HG03196 (cell line): ENCODE measurements at regions not wholly inside any gene's neighbourhood (a gene's known extent, or its start where the extent isn't known, plus 50 kb on each side); places are given as distances from the start of the nearest gene placed in this dataset.
"Not testable (repeated sequence)": the region's sequence is repeated elsewhere in the genome, so short reads cannot be mapped to it uniquely, and the experiment has no call there.

Experiments used
- ATAC-seq: cut with Tn5 transposase; IDR thresholded peaks from one replicate; pipeline ENCODE4 v1.9.1; 2021; ENCODE audit not compliant: unreplicated experiment

DNA sequence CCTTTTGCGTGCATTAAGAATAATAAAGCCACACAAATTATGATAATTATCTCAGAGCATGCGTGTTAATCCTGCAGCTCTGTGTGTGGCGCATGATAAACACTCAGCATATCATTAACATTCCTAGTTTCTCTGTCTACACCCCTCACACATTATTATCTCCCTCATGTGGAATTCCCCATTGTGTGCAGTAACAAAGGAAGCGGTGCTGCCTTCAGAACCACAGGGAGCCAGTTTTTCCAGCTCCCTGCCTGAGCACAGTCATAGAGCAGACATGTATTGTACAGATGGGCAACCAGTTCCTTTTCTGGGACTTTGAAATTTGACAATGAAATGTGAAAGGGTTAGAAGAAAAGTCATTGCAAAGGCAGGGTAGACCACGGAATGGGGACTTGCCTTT, 1365.5 kb upstream of the CDH9 start:
- no peak for ATAC-seq

DNA sequence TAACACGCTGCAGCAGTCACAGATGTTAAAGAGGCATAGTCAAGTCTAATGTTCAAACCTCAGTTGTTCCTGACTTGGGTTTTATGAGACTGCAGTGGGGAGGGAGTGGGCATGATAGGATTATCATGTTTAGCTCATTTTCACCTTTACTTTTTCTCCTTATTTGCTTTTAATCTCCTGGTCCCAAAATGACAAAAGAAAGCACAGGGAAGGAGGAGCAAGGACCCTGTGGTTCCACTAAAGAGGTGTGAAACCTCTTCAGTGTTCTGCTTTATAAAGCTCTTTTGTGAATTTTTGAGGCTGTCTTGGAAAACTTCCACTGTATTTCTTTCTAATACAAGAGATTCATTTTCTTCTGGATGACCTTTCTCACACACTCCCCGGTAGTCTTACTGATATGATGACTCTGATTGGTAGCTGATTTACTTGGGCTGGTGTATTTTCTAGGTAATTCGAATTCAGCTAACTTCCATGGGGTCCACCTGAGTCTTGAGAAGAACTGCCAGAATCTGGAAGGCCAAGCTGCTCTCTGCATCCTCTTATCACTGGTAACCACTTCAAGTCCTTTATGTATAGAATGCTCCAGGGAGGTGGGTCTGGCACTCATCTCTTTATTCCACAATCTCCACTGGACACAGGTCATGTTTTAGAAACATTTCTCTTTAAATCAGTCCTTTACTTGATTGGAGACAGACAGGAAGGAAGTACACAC, 1364.4 kb upstream of the CDH9 start:
- ATAC-seq, result no peak

GRCh38 chr5:28400076-28400475, 1361.7 kb upstream of the CDH9 start:
- ATAC-seq, result no peak

- ATAC-seq, result no peak
Measured at GRCh38 chr5:28399211-28399610, 1360.8 kb upstream of the CDH9 start.

DNA sequence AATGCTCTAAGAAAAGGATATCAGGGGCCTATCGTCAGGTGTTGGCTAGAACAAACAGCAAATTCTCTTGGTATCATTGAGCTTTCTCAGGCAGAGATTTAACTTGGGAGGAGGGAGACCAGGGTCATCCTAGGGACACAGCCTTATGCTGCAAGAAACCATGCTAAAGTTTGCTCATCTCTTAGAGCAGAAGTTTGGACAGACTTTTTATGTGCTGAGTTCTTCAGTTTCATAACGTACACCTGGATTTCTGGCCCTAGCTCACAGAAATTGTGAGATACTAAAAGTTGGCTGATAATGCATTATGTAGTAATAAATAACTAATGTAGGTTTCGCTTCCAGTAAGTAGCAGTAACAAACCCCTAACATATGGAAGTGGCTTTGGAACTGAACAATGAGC, 1359.8 kb upstream of the CDH9 start:
- ATAC-seq, result no peak

GRCh38 chr5:28397502-28397941, 1359.1 kb upstream of the CDH9 start:
- ATAC-seq, result no peak

- no peak for ATAC-seq
Measured at GRCh38 chr5:28391277-28391676, 1352.9 kb upstream of the CDH9 start.

GRCh38 chr5:28390341-28390740, 1352.0 kb upstream of the CDH9 start:
- ATAC-seq, result no peak

DNA sequence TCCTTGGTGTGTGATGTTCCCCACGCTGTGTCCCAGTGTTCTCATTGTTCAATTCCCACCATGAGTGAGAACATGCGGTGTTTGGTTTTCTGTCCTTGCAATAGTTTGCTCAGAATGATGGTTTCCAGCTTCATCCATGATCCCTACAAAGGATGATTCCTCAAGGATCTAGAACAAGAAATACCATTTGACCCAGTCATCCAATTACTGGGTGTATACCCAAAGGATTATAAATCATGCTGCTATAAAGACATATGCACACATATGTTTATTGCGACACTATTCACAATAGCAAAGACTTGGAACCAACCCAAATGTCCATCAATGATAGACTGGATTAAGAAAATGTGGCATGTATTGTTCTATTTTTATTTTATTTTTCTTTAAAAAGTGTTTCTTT, 1351.3 kb upstream of the CDH9 start:
- ATAC-seq, result not testable (repeated sequence)

- ATAC-seq, result no peak
Measured at GRCh38 chr5:28388428-28388827, 1350.0 kb upstream of the CDH9 start.

DNA sequence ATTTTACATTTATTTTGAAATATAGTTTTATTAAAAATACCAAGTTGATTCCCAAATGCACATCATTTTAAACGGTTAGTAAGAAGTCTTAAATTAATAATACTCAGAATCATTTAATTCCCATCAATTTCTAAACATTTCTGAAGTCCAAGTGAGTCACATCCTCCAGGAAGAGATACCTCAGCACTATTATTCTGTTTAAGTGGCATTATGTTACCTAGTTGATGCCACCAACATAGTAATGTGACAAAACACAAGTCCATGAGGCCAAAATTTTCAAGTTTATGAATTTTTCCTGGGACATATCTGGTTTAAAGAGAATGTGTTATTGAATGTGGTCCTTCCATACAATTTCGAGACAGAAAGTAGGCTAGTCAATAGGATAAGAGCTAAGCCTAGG, 1348.3 kb upstream of the CDH9 start:
- ATAC-seq, result no peak

- ATAC-seq, result no peak
Measured at GRCh38 chr5:28380167-28380566, 1341.8 kb upstream of the CDH9 start.

- no peak for ATAC-seq
Measured at GRCh38 chr5:28374492-28374967, 1336.1 kb upstream of the CDH9 start.

GRCh38 chr5:28370896-28371295, 1332.5 kb upstream of the CDH9 start:
- ATAC-seq, result no peak

DNA sequence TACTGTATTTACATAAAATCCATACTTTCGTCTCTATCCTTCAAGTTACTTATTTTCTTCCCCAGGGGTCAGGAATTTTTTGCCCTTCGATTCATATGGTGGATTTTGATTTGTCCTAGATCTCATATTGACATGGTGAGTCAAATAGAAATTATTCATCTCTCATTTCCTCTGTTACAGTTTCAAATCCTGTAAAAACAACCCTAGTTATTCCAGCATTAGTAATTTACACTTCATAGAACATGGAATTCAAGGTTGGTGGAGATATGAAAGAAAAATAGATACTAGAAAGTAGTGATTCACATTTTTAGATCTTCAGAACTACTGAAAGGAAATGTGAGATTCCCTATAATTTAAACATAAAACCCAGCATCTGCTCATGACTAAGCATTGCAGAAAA, 1331.0 kb upstream of the CDH9 start:
- no peak for ATAC-seq

DNA sequence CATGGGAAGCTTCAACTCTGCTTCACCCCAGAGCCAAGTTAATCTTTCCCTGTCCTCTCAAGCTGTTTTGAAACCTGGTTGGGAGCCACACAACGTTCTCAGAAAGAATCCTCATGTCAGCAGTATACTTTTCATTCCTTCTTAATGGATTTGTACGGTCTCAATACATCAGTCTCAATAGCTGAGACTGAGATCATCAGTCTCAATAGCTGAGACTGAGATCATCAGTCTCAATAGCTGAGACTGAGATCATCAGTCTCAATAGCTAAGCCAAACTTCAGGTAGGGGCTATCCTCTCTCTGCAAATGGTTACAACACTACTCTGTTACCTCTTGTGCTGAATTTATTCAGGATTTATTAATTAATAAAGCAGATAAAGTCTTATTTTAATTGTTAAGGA, 1317.4 kb upstream of the CDH9 start:
- no peak for ATAC-seq

GRCh38 chr5:28346696-28347095, 1308.3 kb upstream of the CDH9 start:
- ATAC-seq, result no peak

DNA sequence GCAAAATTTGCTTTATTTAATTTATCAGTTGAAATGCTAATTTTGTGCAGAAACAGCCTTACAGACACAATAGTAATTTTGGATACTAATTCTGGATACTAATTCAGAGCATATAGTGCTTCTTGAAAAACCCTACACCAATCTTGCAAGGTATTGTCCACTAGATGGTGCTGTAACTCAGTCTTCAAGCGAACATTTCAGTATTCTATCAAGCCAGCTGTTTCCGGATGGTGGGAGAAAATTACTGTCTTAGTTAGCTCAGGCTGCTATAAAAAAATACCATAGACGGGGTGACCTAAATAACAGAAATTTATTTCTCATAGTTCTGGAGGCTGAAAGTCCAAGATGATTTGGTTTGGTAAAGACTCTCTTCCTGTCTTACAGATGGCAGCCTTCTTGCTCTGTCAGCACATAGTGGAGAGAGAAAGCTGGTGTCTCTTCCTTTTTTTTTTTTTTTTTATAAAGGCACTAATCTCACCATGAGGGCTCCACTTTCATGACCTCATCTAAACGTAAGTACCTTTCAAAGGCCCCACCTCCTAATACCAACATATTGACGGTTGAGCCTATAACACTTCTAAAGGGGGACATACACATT, 1306.5 kb upstream of the CDH9 start:
- no peak for ATAC-seq

GRCh38 chr5:28329176-28329575, 1290.8 kb upstream of the CDH9 start:
- ATAC-seq, result no peak

GRCh38 chr5:28328681-28329080, 1290.3 kb upstream of the CDH9 start:
- ATAC-seq, result no peak

DNA sequence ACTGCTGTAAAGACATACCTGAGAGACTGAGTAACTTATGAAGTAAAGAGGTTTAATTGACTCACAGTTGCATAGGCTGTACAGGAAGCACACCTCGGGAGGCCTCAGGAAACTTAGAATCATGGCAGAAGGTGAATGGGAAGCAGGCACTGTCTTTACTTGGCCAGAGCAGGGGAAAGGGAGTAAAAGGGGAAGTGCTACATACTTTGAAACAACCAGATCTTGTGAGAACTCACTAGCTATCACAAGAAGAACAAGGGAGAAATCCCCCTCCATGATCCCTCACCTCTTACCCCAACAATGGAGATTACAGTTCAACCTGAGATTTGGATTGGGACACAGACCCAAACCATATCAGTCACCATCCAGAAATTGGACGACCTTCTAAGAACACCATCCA, 1285.8 kb upstream of the CDH9 start:
- ATAC-seq, result no peak

DNA sequence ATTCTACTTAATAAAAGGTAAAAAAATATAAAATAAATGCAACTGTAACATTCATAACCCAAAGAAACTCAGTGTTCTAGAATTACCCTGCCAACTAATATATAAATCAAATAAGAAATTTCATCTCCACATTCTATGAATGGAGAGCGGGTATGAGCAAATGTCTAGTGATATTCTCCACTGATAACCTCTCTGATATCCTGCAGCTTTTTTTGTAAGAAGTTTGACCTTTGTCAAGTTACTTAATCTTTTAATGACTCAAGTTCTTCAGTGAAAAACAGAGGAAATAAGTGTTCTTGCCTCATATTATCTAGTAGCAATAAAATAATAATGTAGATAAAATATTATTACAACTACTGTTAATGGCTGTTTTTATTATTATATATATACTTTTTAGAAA, 1275.6 kb upstream of the CDH9 start:
- ATAC-seq, result no peak
